OCI-LY3 (cell line): ENCODE measurements at regions not wholly inside any gene's neighbourhood (a gene's known extent, or its start where the extent isn't known, plus 50 kb on each side); places are given as distances from the start of the nearest gene placed in this dataset.

Experiments used
- H2AFZ ChIP-seq: fragments of 200-600, 300-600 bp; shearing (Covaris generic); 2 replicates; pipeline ENCODE4 v1.6.0; 2014; ENCODE audit warnings: antibody characterized with exemption, low read depth, low read length
- H3K27ac ChIP-seq: fragments of 200-600, 300-600 bp; sonication (generic); 2 replicates; pipeline ENCODE4 v1.5.1; 2014; ENCODE audit warnings: mild to moderate bottlenecking, low read length, moderate library complexity, mixed read lengths
- H3K27me3 ChIP-seq: fragments of 200-600, 300-600 bp; sonication (generic); 2 replicates; pipeline ENCODE4 v1.6.1; 2014; ENCODE audit warnings: low read depth, low read length, mixed read lengths
- H3K36me3 ChIP-seq: fragments of 200-600, 300-600 bp; sonication (generic); replicated peaks from 2 replicates; pipeline ENCODE3; 2014; ENCODE audit warnings: low read depth, low read length, mixed read lengths
- H3K4me1 ChIP-seq: fragments of 300-600, 200-600 bp; sonication (generic); 2 replicates; pipeline ENCODE4 v1.6.1; 2014; ENCODE audit warnings: low read length, mixed read lengths
- H3K4me2 ChIP-seq: fragments of 200-600, 300-600 bp; sonication (generic); 2 replicates; pipeline ENCODE4 v1.6.1; 2014; ENCODE audit warnings: low read length, mixed read lengths
- H3K4me3 ChIP-seq: fragments of 300-600, 200-600 bp; sonication (generic); 2 replicates; pipeline ENCODE4 v1.5.1; 2014; ENCODE audit warnings: antibody characterized with exemption, mild to moderate bottlenecking, low read length, moderate library complexity
- H3K79me2 ChIP-seq: fragments of 300-600, 200-600 bp; shearing (Covaris generic); 2 replicates; pipeline ENCODE4 v1.6.1; 2014; ENCODE audit warnings: mild to moderate bottlenecking, low read length, mixed read lengths
- H3K9ac ChIP-seq: fragments of 300-600, 200-600 bp; shearing (Covaris generic); 2 replicates; pipeline ENCODE4 v1.6.0; 2014; ENCODE audit warnings: mild to moderate bottlenecking, low read length, moderate library complexity
- H3K9me3 ChIP-seq: fragments of 200-600, 300-600 bp; shearing (Covaris generic); 2 replicates; pipeline ENCODE4 v1.6.1; 2014; ENCODE audit warnings: low read length, mixed read lengths; ENCODE audit not compliant: insufficient read depth
- H4K20me1 ChIP-seq: fragments of 200-600, 300-600 bp; sonication (generic); 2 replicates; pipeline ENCODE4 v1.6.1; 2016; ENCODE audit warnings: low read length, mixed read lengths; ENCODE audit not compliant: insufficient read depth
- EZH2phosphoT487 ChIP-seq: fragments of 200-600 bp; shearing (Covaris generic); IDR thresholded peaks from 2 replicates; pipeline ENCODE4 v1.6.1; 2018; ENCODE audit warnings: antibody characterized with exemption, mixed run types, low read depth
- TF ChIP-seq, protein P1 (sequence below): fragments of 200-600, 300-600 bp; sonication (generic); IDR thresholded peaks from 2 replicates; pipeline ENCODE4 v1.5.1; 2014; ENCODE audit warnings: antibody characterized with exemption, low read length, low read depth

GRCh38 chr4:179605196-179605595, 2163.0 kb upstream of the AGA start:
- no peaks in the 10 kb centered on the region for H4K20me1 ChIP-seq
- no peak for TF ChIP-seq EZH2phosphoT487
- TF ChIP-seq, protein P1, sequence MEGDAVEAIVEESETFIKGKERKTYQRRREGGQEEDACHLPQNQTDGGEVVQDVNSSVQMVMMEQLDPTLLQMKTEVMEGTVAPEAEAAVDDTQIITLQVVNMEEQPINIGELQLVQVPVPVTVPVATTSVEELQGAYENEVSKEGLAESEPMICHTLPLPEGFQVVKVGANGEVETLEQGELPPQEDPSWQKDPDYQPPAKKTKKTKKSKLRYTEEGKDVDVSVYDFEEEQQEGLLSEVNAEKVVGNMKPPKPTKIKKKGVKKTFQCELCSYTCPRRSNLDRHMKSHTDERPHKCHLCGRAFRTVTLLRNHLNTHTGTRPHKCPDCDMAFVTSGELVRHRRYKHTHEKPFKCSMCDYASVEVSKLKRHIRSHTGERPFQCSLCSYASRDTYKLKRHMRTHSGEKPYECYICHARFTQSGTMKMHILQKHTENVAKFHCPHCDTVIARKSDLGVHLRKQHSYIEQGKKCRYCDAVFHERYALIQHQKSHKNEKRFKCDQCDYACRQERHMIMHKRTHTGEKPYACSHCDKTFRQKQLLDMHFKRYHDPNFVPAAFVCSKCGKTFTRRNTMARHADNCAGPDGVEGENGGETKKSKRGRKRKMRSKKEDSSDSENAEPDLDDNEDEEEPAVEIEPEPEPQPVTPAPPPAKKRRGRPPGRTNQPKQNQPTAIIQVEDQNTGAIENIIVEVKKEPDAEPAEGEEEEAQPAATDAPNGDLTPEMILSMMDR: no peak
- H3K36me3 ChIP-seq: peaks cover 45% of the 10 kb centered on the region
- peaks cover 27% of the 10 kb centered on the region for H3K4me1 ChIP-seq
- H3K9ac ChIP-seq: no peak overlapping the region
- H3K4me2 ChIP-seq: no peak overlapping the region
- no peaks in the 10 kb centered on the region for H3K79me2 ChIP-seq
- H3K27ac ChIP-seq: no peak overlapping the region
- H3K27me3 ChIP-seq: no peaks in the 10 kb centered on the region
- H3K4me3 ChIP-seq: no peak overlapping the region
- peaks cover 19% of the 10 kb centered on the region for H3K9me3 ChIP-seq
- no peak overlapping the region for H2AFZ ChIP-seq

GRCh38 chr4:179607003-179607402, 2164.8 kb upstream of the AGA start:
- Histone ChIP-seq H4K20me1 (no peaks in the 10 kb centered on the region), H3K27me3 (no peaks in the 10 kb centered on the region), H3K36me3 (peaks cover 45% of the 10 kb centered on the region), H3K4me1 (peaks cover 27% of the 10 kb centered on the region), H3K4me2 (peak overlapping the region; percentile 67), H2AFZ (peak overlapping the region; percentile 45; the same call in 1 of the 2 replicates), H3K79me2 (no peaks in the 10 kb centered on the region), H3K27ac (peak overlapping the region; percentile 84), H3K9ac (peak overlapping the region; percentile 49; the same call in 1 of the 2 replicates), H3K9me3 (peaks cover 19% of the 10 kb centered on the region), H3K4me3 (peak overlapping the region; percentile 38)
- TF ChIP-seq, protein P1: no peak
- TF ChIP-seq EZH2phosphoT487: no peak

DNA sequence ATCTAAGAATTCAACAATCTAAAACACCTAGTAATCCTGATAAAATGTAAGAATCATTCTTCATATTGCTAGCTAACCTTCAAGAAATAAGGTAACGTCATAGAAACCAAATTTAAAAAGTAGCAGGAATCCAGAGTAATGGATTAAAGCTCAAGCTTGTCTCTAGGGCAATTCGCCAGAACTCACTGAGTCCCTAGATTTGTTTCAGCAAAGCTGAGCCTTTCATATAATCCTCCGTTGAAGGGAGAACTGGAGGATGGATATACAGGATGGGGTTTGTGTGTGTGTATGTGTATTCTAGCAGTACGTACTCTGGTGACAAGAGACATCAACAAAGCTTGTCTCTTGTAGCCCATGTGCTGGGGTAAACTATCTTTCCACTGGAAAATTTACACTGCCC, 2173.5 kb upstream of the AGA start:
- Histone ChIP-seq H3K27me3 (no peaks in the 10 kb centered on the region), H3K9ac (no peak overlapping the region), H3K79me2 (no peaks in the 10 kb centered on the region), H3K4me2 (no peak overlapping the region), H2AFZ (peak overlapping the region; percentile 72; the same call in 1 of the 2 replicates), H4K20me1 (no peaks in the 10 kb centered on the region), H3K9me3 (no peaks in the 10 kb centered on the region), H3K4me3 (no peak overlapping the region), H3K4me1 (no peaks in the 10 kb centered on the region), H3K36me3 (no peaks in the 10 kb centered on the region), H3K27ac (no peak overlapping the region)
- TF ChIP-seq, protein P1: no peak
- no peak for TF ChIP-seq EZH2phosphoT487

GRCh38 chr4:179618966-179619365, 2176.7 kb upstream of the AGA start:
- H3K27me3 ChIP-seq: no peaks in the 10 kb centered on the region
- no peak overlapping the region for H3K9ac ChIP-seq
- H3K36me3 ChIP-seq: no peaks in the 10 kb centered on the region
- no peak overlapping the region for H3K4me3 ChIP-seq
- no peaks in the 10 kb centered on the region for H3K9me3 ChIP-seq
- no peak overlapping the region for H2AFZ ChIP-seq
- TF ChIP-seq, protein P1: no peak
- TF ChIP-seq EZH2phosphoT487: no peak
- H3K79me2 ChIP-seq: no peaks in the 10 kb centered on the region
- no peaks in the 10 kb centered on the region for H3K4me1 ChIP-seq
- no peak overlapping the region for H3K4me2 ChIP-seq
- H4K20me1 ChIP-seq: no peaks in the 10 kb centered on the region
- no peak overlapping the region for H3K27ac ChIP-seq
